K562 (cell line): ENCODE measurements at regions not wholly inside any gene's neighbourhood (a gene's known extent, or its start where the extent isn't known, plus 50 kb on each side); places are given as distances from the start of the nearest gene placed in this dataset.

Experiments
- ATAC-seq: fragments of 200-7000 bp; cut with Tn5 transposase; 3 replicates; pipeline ENCODE4 v1.9.1; 2020; ENCODE audit warnings: moderate library complexity
- BruUV-seq: library from RNA; stranded (reverse); fragments of 400-500 nt; replicated peaks from 2 replicates; lab custom pipeline; 2021; lab: Mats Ljungman, UMichigan
- CTCF ChIA-PET: fragments of 300-600 bp; formaldehyde crosslinking; extraction: SDS; loops from one replicate; lab custom pipeline; 2021; ENCODE audit warnings: low intra/inter-chr PET ratio; lab: Yijun Ruan, JAX
- POLR2A ChIA-PET: fragments of 300-600, 350-650 bp; sonication (Branson Sonifier 250); formaldehyde crosslinking; extraction: SDS; loops from one replicate; lab custom pipeline; 2021; ENCODE audit warnings: antibody characterized with exemption, inconsistent platforms; lab: Yijun Ruan, JAX
- DNase-seq, 4 experiments: peaks; one replicate each; pipeline versions ENCODE4 v3.0.0 to v3.0.0-alpha.2; 2011 to 2018; ENCODE audit warnings: low spot score in 3 of 4, mixed read lengths in 3 of 4; ENCODE audit errors: extremely low read depth in 1 of 4
- FAIRE-seq: peaks from 2 replicates; lab custom pipeline; 2011; peaks lifted over from hg19 to GRCh38; lab: Jason Lieb, UNC
- H2AFZ ChIP-seq: 2 replicates; pipeline ENCODE4 v1.6.0; 2011; ENCODE audit warnings: low read depth, low read length, control low read depth, inconsistent platforms
- H3K27ac ChIP-seq: fragments of 200-600 bp; 3 replicates; pipeline ENCODE4 v1.8.0; 2011; ENCODE audit warnings: low read depth, mild to moderate bottlenecking, control low read depth, inconsistent platforms, low read length, moderate library complexity, mixed read lengths; ENCODE audit errors: extremely low read depth
- H3K27me3 ChIP-seq, 2 experiments: fragments of 300-600 bp in 1 of 2; 2 replicates in 1 of 2; 3 replicates in 1 of 2; pipeline versions ENCODE4 v1.6.0 to v1.8.0; 2011; ENCODE audit warnings: inconsistent platforms in 2 of 2, low read length in 2 of 2, mild to moderate bottlenecking in 1 of 2, mixed read lengths in 1 of 2, moderate library complexity in 1 of 2; ENCODE audit not compliant: control insufficient read depth in 2 of 2, insufficient read depth in 2 of 2
- H3K36me3 ChIP-seq: fragments of 300-600 bp; 3 replicates; pipeline ENCODE4 v1.8.0; 2011; ENCODE audit warnings: mild to moderate bottlenecking, low read length, inconsistent platforms; ENCODE audit not compliant: control insufficient read depth, insufficient read depth
- H3K4me1 ChIP-seq, 2 experiments: fragments of 200-600 bp in 1 of 2; replicated peaks in 1 of 2; 2 replicates in 1 of 2; 3 replicates in 1 of 2; pipeline versions ENCODE4 v1.5.1 to v1.8.0; 2011; ENCODE audit warnings: inconsistent platforms in 2 of 2, low read length in 2 of 2, mild to moderate bottlenecking in 1 of 2, mixed read lengths in 1 of 2, moderate library complexity in 1 of 2; ENCODE audit not compliant: control insufficient read depth in 2 of 2, insufficient read depth in 2 of 2
- H3K4me2 ChIP-seq: 2 replicates; pipeline ENCODE4 v1.6.1; 2011; ENCODE audit warnings: low read length, control low read depth, inconsistent platforms, mixed read lengths; ENCODE audit not compliant: insufficient read depth
- H3K4me3 ChIP-seq: fragments of 200-600 bp; sonication (generic), shearing (Covaris generic); 2 replicates; pipeline ENCODE4 v1.5.1; 2016; ENCODE audit warnings: control low read depth, inconsistent platforms
- H3K79me2 ChIP-seq: fragments of 200-600 bp; 3 replicates; pipeline ENCODE4 v1.8.0; 2011; ENCODE audit warnings: low read length, inconsistent platforms; ENCODE audit not compliant: control insufficient read depth, insufficient read depth
- H3K9ac ChIP-seq, 2 experiments: 2 replicates each; pipeline versions ENCODE4 v1.6.0 to v1.6.1; 2011; ENCODE audit warnings: low read depth in 2 of 2, low read length in 2 of 2, control low read depth in 1 of 2, inconsistent platforms in 1 of 2, mild to moderate bottlenecking in 1 of 2, mixed read lengths in 1 of 2; ENCODE audit not compliant: insufficient read depth in 1 of 2
- H3K9me1 ChIP-seq: one replicate; pipeline ENCODE4 v1.6.0; 2011; ENCODE audit warnings: inconsistent platforms, mild to moderate bottlenecking, low read length, moderate library complexity; ENCODE audit not compliant: control insufficient read depth, insufficient read depth
- H3K9me3 ChIP-seq: replicated peaks from 2 replicates; pipeline ENCODE4 v1.5.1; 2011; ENCODE audit warnings: low read depth, low read length, inconsistent platforms; ENCODE audit not compliant: control insufficient read depth, insufficient read depth
- H4K20me1 ChIP-seq: replicated peaks from 2 replicates; pipeline ENCODE4 v1.6.1; 2011; ENCODE audit warnings: low read length, inconsistent platforms, mixed read lengths; ENCODE audit not compliant: control insufficient read depth, insufficient read depth
- NFIC ChIP-seq: fragments of 450-650 bp; IDR thresholded peaks from 2 replicates; pipeline ENCODE4 v1.6.1; 2017; ENCODE audit warnings: mild to moderate bottlenecking, inconsistent platforms
- POLR2AphosphoS2 ChIP-seq: IDR thresholded peaks from 2 replicates; pipeline ENCODE4 v1.6.1; 2012; ENCODE audit warnings: low read length, improper control_type of control experiment
- ZNF318 ChIP-seq, 2 experiments: fragments of 450-650 bp; IDR thresholded peaks; 2 replicates each; pipeline ENCODE4 v1.6.1; 2016; ENCODE audit warnings: mild to moderate bottlenecking in 2 of 2, borderline replicate concordance in 1 of 2, low read depth in 1 of 2, moderate library complexity in 1 of 2
- WGBS: fragments of 100-300 bp; shearing (Covaris generic); methylation state at CpG from one replicate; pipeline ENCODE4 v1.1.6; 2016; ENCODE audit warnings: low coverage, mixed read lengths; ENCODE audit not compliant: insufficient coverage; ENCODE audit errors: missing lambda C conversion rate; 5-methylcytosine and 5-hydroxymethylcytosine counted together
- in situ Hi-C: fragments of 300-500 bp; cut with MboI; formaldehyde crosslinking; loops from 4 replicates; pipeline ENCODE4 v1.15.0; 2018; ENCODE audit warnings: inconsistent platforms, mixed read lengths
- intact Hi-C: fragments of 100-400 bp; cut with micrococcal nuclease; formaldehyde crosslinking; loops from 2 replicates; pipeline ENCODE4 v1.14.2; 2022

DNA sequence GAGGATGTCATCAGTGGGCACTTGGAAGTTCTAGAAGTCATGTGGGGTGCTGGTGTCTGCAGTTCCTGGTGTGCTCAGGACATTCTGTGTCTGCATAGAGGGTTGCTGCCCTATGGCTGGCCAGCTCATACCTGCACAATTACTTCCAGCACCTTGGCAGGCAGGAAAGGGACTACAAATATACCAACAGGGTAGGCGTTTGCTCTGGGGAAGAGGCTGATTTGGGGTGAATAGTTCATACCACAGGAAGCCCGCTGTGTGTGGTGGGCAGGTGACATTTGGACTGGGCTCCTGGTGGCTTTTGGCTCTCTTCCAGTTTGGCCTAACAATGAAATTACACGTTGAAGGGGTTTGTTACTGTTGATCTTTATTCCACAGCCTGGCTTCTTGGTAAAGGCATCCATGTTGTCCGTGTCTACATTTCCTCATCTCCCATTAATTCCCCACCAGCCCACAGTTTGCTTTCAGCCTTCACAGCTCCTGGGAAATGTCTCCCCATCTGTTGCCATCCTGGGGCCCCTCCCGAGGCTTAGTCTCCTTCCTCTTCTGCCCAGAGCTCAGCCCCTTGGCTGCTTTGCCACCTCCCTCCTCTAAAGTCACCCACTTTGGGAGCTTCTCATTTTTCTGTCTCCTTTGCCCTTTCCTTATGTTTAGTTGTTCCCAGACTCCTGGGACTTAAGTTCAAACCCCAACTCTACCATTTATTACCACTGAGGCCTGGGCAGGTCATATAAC lies 88.1 kb downstream of the RSPH3 start:
- ChIA-PET CTCF (no interaction called here), POLR2A (interaction anchor here (0.5 to 1.2 kb wide), 4 partner anchors 9 to 246 kb away, joined by 3 to 4 read pairs (median 4); no protein-coding TSS in a partner anchor)
- Histone ChIP-seq H3K27ac (no peak overlapping the region), H3K9ac (no peak overlapping the region), H3K4me1 (no peaks in the 10 kb centered on the region; a peak in 1 of 5 replicates), H3K4me2 (no peak overlapping the region), H3K9me3 (no peaks in the 10 kb centered on the region), H2AFZ (no peak overlapping the region), H3K27me3 (no peaks in the 10 kb centered on the region), H3K9me1 (no peaks in the 10 kb centered on the region), H3K36me3 (no peaks in the 10 kb centered on the region), H3K79me2 (no peaks in the 10 kb centered on the region), H3K4me3 (no peak overlapping the region), H4K20me1 (no peaks in the 10 kb centered on the region)
- TF ChIP-seq NFIC (peak; percentile 59; the same call in 1 of the 2 replicates), ZNF318 (IDR thresholded peaks at IDR 0.05; ENCODE audit: borderline replicate concordance in 1 of 2, low read depth in 1 of 2) (no peak), POLR2AphosphoS2 (no peak)
- in situ Hi-C loops (no loop called here), intact Hi-C loops (no loop called here)
- ATAC-seq, result no peak; the same call in 1 of the 3 replicates
- no peak for FAIRE-seq
- no TSS peak for BruUV-seq
- WGBS, result 8% methylated on average over 5 of the region's 5 CpGs
- no peak for DNase-seq
